ENCODE measurements at regions not wholly inside any gene's neighbourhood (a gene's known extent, or its start where the extent isn't known, plus 50 kb on each side); places are given as distances from the start of the nearest gene placed in this dataset.

DNA sequence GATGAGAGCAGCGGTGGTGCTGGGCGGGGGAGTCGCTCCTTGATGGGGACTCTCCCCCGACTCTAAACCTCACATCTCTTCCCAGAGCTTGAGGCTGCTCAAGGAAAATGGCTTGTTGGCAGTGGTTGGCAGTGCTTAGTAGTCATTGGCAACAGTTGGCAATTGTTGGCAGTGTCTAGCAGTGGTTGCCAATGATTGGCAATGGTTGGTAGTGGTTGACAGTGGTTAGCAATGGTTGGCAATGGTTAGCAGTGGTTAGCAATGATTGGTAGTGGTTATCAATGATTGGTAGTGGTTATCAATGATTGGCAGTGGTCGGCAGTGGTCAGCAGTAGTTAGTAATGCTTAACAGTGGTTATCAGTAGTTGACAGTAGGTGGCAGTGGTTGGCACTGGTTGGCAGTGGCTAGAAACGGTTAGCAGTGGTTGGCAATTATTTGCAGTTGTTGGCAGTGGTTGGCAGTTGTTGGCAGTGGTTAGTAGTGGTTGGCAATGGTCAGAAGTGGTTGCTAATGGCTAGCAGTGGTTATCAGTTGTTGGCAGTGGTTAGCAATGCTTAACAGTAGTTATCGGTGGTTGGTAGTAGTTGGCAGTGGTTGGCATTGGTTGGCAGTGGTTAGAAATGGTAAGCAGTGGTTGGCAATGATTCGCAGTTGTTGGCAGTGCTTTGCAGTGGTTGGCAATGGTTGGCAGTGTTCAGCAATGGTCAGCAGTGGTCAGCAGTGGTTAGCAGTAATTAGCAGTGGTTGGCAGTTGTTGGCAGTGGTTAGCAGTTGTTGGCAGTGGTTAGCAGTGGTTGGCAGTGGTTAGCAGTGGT is 85.4 kb upstream of the OTOS start:
- in situ Hi-C loops (cut with MboI; ENCODE audit: low sequenced_read_pairs) = loop anchor here (25.0 kb wide), 1 partner anchor 211 kb away; the partner anchor contains the start of gene GPC1

DNA sequence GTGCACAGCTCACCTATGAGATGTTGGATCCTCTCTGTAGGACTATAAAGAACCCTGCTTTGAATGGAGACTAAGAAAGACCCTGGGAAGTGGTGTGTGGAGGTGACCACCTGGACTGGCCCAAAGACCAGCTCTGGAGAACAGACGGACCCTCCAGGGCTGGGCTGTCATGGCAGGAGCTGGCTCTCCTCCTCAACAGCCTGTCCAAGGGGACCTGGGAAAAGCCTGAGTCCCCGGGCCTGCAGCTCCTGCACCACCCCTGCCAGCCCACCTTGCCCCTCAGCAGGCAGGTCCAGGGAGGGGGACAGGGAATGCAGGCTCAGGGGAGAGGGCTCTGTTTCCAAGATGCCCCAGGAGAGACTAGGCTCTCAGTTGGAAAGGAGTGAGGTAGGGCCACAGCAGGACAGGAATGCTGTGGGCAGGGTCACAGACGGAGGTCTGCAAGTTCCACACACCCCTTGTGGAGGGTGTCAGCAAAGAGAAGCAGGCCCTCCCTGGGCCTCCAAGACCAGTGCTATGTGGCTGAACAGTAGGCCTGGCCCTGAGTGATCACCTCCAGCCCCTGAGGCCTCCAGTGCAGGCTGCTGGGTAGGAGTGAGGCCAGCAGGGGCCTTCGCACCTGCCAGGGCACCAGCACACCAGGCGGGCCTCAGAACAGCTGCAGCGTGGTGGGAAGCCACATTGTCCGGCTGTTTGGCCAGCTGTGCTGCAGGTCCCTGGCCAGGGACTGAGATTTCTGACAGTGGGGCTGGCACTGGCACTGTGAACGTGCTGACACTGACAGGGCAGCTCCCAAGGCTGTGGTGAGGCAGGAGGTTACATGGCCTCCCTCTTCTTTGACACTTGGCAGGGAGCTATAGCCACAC is 86.4 kb upstream of the OTOS start:
- in situ Hi-C loops (cut with MboI; ENCODE audit: low sequenced_read_pairs) = loop anchor here (25.0 kb wide), 1 partner anchor 210 kb away; the partner anchor contains the start of gene GPC1

DNA sequence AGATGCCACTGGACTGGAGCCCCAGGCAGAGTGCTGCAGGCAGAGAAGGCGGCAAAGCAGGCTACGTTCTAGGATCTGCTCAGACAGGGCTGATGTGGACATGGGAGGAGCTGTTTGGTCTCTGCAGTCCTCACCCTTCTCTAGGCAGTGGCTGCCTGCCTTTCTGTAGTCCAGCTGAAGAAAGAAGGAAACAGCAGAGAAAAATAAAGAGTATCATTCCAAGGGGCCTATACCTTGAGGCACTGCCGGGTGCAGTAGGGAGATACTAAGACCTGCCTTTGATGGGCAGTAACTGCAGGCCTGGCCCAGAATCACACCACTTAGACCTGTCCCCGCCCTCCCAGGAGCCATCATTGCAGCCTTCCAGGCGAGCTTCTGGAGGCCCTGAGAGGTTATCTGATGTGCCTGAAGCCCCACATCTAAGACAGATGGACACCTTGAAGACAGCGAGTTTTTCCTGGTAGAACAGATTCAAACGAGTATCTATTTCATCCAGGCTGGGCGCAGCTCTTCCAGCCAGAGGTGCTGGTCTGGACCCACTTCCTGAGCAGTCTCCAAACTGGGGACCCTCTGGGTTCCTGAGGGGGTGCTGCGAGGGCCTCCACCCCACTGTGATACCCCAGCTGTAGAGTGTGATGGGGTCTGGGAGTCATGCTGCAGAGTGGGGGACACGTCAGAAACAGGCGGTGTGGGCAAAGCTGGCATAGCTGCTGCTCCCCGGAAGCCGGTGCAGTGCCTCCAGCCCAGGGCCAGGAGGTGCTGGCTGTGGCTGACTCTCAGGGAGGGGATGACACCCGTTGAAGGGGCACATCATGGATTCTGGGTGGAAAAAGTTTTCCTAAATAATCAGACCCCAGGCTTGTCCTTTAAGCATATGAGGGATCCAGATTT is 87.3 kb upstream of the OTOS start:
- in situ Hi-C loops (cut with MboI; ENCODE audit: low sequenced_read_pairs) = loop anchor here (25.0 kb wide), 1 partner anchor 210 kb away; the partner anchor contains the start of gene GPC1

DNA sequence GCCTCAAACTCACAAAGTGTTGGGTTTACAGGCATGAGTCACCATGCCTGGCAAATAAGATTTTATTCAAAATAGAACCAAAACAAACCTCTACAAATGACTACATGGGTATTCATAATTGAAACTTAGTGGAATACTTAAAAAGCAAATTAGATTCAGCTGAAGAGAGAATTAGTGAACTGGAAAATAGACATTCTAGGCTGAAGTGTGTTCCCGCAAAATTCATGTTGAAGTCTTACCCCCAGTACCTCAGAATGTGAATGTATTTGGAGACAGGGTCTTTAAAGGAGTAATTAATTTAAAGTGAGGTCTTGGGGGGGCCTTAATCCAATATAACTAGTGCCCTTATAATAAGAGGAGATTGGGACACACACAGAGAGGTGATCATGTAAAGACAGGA is 88.5 kb upstream of the OTOS start:
- in situ Hi-C loops (cut with MboI; ENCODE audit: low sequenced_read_pairs) = loop anchor here (25.0 kb wide), 1 partner anchor 208 kb away; the partner anchor contains the start of gene GPC1

DNA sequence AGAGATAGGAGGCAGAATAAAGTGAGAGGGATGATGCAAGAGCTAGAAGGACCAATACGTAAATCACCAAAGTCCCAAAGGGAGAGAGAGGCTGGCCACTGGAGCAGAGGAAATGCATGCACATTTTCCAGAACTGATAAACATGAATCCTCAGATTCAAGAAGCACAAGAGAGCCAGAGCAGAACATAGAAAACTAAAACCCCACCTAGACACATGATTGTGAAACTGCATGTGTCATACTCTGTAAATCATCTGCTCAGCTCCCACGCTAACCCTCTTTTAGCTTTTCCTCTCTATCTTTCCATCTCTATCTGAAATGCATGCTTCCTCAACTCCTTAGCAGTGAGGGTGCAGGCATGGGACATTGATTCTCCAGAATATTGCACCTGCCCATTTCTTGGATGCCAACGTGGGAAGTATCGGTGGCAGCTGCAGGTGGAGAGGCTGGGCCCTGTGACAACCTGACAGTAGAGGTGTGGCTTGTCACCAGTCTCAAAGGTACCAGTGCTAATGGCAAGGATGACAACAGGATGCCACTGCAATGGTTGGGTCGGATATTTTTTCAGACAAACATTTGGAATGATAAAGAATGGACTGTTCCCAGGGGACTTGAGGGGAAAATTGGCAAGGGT is 89.3 kb upstream of the OTOS start:
- in situ Hi-C loops (cut with MboI; ENCODE audit: low sequenced_read_pairs) = loop anchor here (25.0 kb wide), 1 partner anchor 208 kb away; the partner anchor contains the start of gene GPC1

DNA sequence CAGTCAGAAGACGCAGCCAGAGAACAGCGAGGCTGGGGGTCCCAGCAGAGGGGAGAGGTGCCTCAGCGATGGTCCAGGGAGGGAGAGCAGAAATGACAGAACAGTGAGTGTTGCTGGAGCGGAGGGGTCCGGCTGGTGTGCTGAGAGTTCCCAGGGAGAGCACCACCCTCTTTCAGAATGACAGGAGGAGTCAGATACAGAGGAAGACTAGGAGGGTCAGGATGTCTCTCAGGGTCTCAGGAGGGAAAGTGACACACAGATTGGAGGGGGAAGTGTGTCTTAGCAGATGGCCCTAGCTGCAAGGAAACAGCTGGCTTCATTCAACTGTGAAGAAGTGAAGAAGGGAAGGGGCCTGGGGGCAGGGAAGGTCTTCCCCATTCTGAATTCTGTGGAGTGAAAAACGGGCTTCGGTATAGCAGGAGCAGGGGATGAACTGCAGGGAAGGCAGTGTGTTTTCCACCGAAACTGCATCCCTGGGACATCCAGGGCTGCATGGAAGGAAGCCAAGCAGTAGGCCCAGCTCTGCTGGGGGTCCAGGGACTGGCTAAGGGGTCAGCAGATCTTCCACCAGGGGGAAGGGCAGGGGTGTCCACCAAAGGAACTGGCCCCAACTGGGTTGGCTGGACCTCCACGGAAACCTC is 90.0 kb upstream of the OTOS start:
- in situ Hi-C loops (cut with MboI; ENCODE audit: low sequenced_read_pairs) = loop anchor here (25.0 kb wide), 1 partner anchor 207 kb away; the partner anchor contains the start of gene GPC1

DNA sequence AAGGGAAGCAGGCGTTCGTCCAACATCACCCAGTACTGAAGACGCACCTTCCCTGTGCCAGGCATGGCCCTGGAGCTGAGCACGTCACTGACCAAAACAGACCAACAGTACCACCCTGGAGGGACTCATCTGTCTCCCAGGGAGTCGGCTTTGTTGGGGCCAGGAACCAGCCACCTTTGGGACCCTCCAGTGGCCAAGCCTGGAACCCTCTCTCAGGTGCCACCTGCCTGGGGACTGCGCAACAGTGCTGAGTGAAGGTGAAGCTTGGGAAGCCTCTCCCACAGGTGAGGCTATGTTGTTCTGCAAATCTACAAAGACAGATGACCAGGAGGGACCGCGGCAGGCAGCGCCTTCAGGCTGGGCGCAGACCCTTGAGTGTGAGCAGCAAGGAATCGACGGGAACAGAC is 91.4 kb upstream of the OTOS start:
- in situ Hi-C loops (cut with MboI; ENCODE audit: low sequenced_read_pairs) = loop anchor here (25.0 kb wide), 1 partner anchor 205 kb away; the partner anchor contains the start of gene GPC1

DNA sequence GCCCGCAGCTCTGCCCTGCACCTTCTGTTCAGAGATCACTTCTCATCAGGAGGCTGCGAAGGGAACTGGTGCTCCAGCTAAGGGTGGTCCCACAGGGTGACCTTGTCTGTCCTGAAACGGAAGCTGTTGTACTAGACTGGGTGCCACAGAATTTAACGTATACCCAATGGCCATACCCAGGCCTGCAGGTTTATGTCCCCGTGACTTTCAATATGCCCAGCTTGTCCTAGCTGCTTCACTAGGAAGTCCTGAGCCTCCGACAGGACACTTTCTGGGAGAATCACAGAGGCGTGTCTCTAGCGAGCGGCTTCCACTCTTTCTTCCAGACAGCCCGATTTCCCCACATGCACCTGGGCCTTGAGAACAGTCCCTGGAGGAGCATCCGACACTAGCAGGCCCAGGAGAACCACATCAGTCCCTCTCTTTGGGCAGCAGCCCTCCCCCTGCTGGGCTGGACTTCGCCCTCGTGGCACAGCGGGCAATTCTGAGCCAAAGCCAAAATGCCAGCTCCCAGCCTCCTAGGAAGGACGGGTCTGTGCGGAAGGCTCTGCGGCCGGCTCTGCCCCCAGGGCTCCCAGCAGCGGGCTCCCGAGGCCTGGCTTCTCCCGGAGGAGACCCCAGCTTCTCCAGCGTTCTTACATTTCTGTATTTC is 91.9 kb upstream of the OTOS start:
- in situ Hi-C loops (cut with MboI; ENCODE audit: low sequenced_read_pairs) = loop anchor here (25.0 kb wide), 1 partner anchor 205 kb away; the partner anchor contains the start of gene GPC1

DNA sequence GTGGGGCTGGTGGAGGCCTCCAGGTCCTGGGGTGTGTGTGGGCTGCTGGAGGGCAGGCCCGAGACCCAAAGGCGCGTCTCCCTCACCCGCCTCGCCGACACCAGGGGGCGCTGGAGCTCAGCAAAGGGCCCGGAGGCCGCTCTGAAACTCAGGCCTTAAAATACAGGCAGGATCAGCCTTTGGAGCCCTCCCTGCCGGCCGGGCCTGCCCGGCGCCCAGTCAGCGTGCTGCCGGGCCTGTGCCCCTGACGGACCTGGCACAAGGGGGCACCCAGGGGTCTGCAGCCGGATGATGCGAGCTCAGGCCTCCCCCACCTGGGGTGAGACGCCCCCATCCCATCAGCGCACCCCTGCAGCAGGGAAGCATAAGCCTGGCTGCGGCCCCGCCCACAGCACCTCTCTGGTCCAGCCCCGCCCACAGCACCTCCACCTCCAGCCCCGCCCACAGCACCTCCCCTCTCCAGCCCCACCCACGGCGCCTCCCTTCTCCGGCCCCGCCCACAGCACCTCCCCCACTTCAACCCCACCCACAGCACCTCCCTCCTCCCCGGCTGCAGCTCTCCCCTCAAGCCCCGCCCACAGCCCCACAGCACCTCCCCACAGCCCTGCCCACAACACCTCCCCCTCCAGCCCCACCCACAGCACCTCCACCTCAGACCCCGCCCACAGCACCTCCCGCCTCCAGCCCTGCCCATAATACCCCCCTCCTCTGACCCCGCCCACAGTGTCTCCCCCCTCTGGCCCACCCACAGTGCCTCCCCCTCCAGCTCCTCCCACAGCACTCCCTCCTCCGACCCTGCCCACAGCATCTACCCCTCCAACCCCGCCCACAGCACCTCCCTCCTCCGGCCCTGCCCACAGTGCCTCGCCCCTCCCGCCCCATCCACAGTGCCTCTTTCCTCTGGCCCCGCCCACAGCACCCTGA is 92.8 kb upstream of the OTOS start:
- in situ Hi-C loops (cut with MboI; ENCODE audit: low sequenced_read_pairs) = loop anchor here (25.0 kb wide), 1 partner anchor 204 kb away; the partner anchor contains the start of gene GPC1

DNA sequence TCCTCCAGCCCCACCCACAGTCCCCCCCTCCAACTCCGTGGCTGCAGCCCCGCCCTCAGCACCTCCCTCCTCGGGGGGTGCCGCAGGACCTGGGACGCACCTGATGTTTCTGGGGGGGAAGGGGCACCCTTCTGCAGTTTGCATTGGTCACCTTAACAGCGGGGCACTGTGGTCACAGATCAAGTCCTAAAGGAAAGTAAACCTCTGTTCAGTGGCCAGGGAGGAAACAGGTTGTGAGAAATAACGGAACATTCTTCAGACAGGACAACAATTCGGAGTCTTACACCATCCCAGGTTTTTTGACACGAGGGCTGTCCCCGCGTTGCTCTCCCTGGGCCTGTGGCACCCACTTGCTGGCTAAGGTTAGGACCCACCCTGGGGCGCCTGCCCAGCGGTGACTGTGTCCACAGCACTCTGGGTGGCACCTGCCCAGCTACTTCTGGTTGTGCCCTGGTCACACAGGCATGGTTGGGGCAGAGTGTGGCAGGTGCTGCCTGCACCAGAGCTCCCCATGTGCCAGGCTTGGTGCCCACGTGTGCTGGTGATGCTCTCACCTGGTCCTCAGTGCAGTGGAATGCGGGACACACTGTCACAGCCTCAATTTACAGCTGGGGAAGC is 93.5 kb upstream of the OTOS start:
- in situ Hi-C loops (cut with MboI; ENCODE audit: low sequenced_read_pairs) = loop anchor here (25.0 kb wide), 1 partner anchor 203 kb away; the partner anchor contains the start of gene GPC1

DNA sequence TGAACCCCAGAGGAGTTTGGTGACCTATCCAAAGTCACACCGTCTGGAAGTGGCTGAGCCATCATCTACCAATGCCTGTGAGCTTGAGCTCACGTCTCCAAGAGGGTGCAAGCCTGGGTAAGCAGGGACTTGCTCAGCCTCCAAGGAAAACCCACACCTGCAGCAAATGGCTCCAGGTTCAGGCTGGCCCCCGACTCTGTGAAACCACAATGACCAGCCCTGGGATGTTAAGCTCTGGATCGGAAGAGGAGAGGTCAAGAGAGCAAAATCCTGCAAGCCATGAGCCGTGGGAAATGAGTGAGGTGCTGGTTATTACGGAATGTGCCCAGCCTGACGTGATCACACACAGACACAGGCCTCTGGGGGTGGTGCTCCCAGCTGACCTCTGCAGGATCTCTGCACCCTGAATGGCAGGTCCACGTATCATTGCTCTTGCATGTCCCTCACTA is 94.1 kb upstream of the OTOS start:
- in situ Hi-C loops (cut with MboI; ENCODE audit: low sequenced_read_pairs) = loop anchor here (25.0 kb wide), 1 partner anchor 203 kb away; the partner anchor contains the start of gene GPC1

DNA sequence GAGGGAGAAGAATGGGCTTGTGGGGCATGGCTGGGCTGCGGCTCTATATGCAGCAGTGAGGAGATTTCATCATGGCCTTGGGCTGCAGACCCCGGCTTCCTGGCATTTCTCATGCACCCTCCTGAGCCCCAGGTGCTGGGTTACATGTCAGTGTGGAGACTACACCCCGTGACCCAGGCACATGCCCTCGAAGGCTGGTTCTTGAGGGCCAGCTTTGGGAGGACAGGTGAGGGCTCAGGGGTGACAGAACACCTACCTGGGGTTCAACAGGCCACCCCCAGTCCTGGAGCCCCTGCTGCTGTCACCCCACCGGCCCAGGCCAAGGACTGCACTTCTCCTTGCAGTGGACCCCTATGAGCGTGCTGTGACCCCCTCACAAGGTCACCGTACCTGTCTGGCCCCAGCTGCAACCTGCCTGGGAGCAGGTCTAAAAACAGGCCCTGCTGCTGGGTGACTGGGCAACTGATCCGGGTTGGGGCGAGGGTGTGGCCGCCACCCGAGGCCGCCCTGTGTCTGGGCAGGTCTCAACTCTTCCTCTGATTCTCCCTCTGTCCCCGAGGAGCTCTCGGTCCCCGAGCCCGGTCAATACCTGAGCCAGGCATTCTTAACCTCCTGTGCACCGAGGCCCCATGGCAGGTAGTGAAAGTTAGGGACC is 94.8 kb upstream of the OTOS start:
- in situ Hi-C loops (cut with MboI; ENCODE audit: low sequenced_read_pairs) = loop anchor here (25.0 kb wide), 1 partner anchor 202 kb away; the partner anchor contains the start of gene GPC1

DNA sequence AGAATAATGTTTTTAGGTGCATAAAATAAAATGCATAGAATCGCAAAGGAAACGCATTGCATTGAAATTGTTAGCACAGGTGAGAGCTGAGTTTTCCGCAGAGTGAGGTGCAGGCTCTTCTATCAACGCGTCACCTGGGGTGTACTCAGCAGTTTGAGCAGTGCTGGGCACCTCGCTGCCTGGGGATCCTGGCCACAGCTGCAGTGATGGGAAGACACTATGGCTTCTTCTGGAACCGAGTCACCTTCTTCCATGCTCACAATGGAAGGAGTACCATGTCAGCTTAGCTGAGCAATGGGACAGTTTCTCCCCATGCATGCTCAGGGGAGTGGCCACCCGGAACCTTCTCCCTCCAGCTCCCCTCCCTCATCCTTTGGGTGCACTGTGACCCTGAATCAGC is 95.4 kb upstream of the OTOS start:
- in situ Hi-C loops (cut with MboI; ENCODE audit: low sequenced_read_pairs) = loop anchor here (25.0 kb wide), 1 partner anchor 201 kb away; the partner anchor contains the start of gene GPC1

DNA sequence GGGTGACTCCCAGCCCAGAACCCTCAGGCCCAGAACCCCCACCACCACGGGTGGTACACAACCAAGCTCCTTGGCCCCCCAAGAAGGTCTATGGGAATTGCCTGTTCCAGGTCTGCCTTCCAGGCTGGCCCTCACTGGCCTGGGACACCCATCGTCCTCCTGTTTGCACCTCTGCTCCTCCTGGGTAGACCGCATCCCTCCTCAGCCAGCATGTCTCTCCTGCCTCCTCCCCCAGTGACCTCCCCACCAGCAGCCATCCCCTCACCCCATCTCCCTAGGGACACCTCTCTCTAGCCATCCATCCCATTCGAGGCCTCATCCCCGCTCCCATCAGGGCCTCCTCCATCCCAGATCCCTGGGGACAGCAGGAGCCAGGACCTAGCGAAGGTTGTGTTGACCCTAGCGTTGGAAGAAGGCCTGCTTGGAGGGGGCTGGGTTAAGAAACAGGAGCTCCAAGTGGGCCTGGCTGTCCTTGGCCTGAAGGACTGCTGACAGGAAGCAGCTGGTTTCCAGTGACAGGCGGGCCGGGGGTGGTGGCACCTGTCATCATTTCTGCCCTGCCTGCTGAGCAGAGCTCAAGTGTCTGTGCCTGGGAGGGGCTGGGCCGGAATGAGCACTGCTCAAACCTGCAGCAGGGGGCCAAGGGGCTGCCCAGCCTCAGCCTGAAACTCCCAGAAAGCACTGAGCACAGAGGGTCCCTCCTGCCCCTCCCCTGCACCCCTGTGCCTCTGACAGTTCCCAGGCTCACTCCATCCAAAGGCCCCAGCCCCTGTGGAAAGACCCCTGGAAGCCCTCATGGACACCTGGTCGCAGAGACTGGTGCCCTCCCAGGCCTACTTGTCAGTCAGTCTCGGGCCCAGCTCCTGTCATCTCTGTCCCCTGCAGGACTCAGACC is 96.0 kb upstream of the OTOS start:
- in situ Hi-C loops (cut with MboI; ENCODE audit: low sequenced_read_pairs) = loop anchor here (25.0 kb wide), 1 partner anchor 201 kb away; the partner anchor contains the start of gene GPC1

DNA sequence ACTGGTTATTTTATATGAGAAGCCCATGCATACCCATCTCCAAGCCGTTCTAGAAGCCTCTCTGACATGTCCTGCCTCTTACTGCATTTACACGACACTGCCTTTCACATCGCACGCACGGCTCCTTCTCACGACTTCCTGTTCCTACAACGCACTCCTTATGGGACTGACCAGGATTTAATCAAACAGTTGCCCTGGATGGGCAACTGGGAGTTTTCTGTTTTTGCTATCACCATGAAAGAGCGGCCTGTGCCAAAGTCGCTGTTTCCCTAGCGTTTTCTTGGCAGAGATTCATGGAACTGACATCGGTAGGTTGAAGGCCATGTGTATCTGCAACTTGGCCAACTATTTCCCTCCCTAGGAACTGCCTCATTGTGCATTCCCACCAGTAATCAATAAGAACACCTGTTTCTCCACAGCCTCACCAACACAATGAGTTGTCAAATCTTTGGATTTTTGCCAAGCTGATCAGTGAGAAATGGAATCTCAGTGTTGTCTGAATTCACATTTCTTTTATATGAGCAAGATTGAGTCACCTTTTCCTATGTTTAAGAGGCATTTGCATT is 97.2 kb upstream of the OTOS start:
- in situ Hi-C loops (cut with MboI; ENCODE audit: low sequenced_read_pairs) = loop anchor here (25.0 kb wide), 1 partner anchor 200 kb away; the partner anchor contains the start of gene GPC1

Data from HL-60/S4 treated with phorbol 12-myristate 13-acetate at 8.2 ng/mL for 4 days and 3 days (cell line).